Transverse colon (tissue), 3 donors: ENCODE measurements at regions not wholly inside any gene's neighbourhood (a gene's known extent, or its start where the extent isn't known, plus 50 kb on each side); places are given as distances from the start of the nearest gene placed in this dataset.

Experiments
- CTCF ChIP-seq, 5 experiments: fragments of 200-600 bp in 3 of 5; fragments of 450-650 bp in 2 of 5; sonication (generic) in 3 of 5; IDR thresholded peaks; 1 replicate in 2 of 5; 2 replicates in 3 of 5; pipeline ENCODE4 v1.5.1; 2016 to 2017; ENCODE audit warnings: antibody characterized with exemption in 5 of 5, inconsistent platforms in 3 of 5, mild to moderate bottlenecking in 2 of 5, moderate library complexity in 1 of 5
- EP300 ChIP-seq: sonication (generic); formaldehyde crosslinking; IDR thresholded peaks from one replicate; pipeline ENCODE4 v1.6.1; 2017; ENCODE audit warnings: antibody characterized with exemption, low read depth
- POLR2A ChIP-seq: fragments of 450-650 bp; IDR thresholded peaks from one replicate; pipeline ENCODE4 v1.6.1; 2016; ENCODE audit warnings: antibody characterized with exemption, mild to moderate bottlenecking, moderate library complexity

- TF ChIP-seq EP300 (no peak), CTCF (IDR thresholded peaks at IDR 0.05) (no peak), POLR2A (no peak)
Measured at GRCh38 chr14:94919896-94920295, 150.0 kb upstream of the GSC start.
